Fibroblast of villous mesenchyme (primary cell): ENCODE measurements at regions not wholly inside any gene's neighbourhood (a gene's known extent, or its start where the extent isn't known, plus 50 kb on each side); places are given as distances from the start of the nearest gene placed in this dataset.

Experiments used
- DNase-seq: peaks from one replicate; pipeline ENCODE4 v3.0.0-alpha.2; 2010; ENCODE audit warnings: low read depth
- H3K4me3 ChIP-seq: 2 replicates; pipeline ENCODE4 v1.5.1; 2011; ENCODE audit warnings: low read depth, mild to moderate bottlenecking, low read length
- CTCF ChIP-seq: IDR thresholded peaks from 2 replicates; pipeline ENCODE4 v1.5.1; 2012; ENCODE audit warnings: low read depth, mild to moderate bottlenecking, low read length; ENCODE audit not compliant: insufficient read depth

- DNase-seq, result no peak
- TF ChIP-seq CTCF, result no peak
Measured at GRCh38 chr3:72529081-72529480, 319.2 kb downstream of the SHQ1 start.

GRCh38 chr3:72523429-72524151 is 324.7 kb downstream of the SHQ1 start:
- TF ChIP-seq CTCF, result no peak
- DNase-seq, result no peak
- H3K4me3 ChIP-seq, result no peak overlapping the region

More at GRCh38 chr3:72529081-72529480, 319.2 kb downstream of the SHQ1 start:
- no peak overlapping the region for H3K4me3 ChIP-seq

GRCh38 chr3:72520690-72521308 is 327.4 kb downstream of the SHQ1 start:
- peak; percentile 75 for DNase-seq
- no peak for TF ChIP-seq CTCF
- H3K4me3 ChIP-seq, result no peak overlapping the region

- no peak for TF ChIP-seq CTCF
- H3K4me3 ChIP-seq, result no peak overlapping the region
- no peak for DNase-seq
Measured at GRCh38 chr3:72519946-72520604, 328.2 kb downstream of the SHQ1 start.

- no peak overlapping the region for H3K4me3 ChIP-seq
Measured at GRCh38 chr3:72517921-72518424, 330.3 kb downstream of the SHQ1 start.

GRCh38 chr3:72517336-72517735 is 330.9 kb downstream of the SHQ1 start:
- TF ChIP-seq CTCF, result no peak
- H3K4me3 ChIP-seq, result no peak overlapping the region
- no peak for DNase-seq

More at GRCh38 chr3:72517921-72518424, 330.3 kb downstream of the SHQ1 start:
- DNase-seq, result peak; percentile 82
- no peak for TF ChIP-seq CTCF
